Panc1 (cell line): ENCODE measurements at regions not wholly inside any gene's neighbourhood (a gene's known extent, or its start where the extent isn't known, plus 50 kb on each side); places are given as distances from the start of the nearest gene placed in this dataset.

Experiments
- CTCF ChIP-seq: fragments of 450-650 bp; IDR thresholded peaks from 2 replicates; pipeline ENCODE4 v1.5.1; 2017; ENCODE audit warnings: mild to moderate bottlenecking
- POLR2AphosphoS5 ChIP-seq: IDR thresholded peaks from 2 replicates; pipeline ENCODE4 v1.6.1; 2012; ENCODE audit warnings: mild to moderate bottlenecking, low read depth, low read length, moderate library complexity
- REST ChIP-seq, 2 experiments: IDR thresholded peaks; 2 replicates each; pipeline ENCODE4 v1.6.1; 2011 to 2012; ENCODE audit warnings: low read depth in 2 of 2, control low read depth in 1 of 2, low read length in 1 of 2, mild to moderate bottlenecking in 1 of 2, moderate library complexity in 1 of 2; ENCODE audit not compliant: insufficient read depth in 1 of 2
- SIN3A ChIP-seq: IDR thresholded peaks from 2 replicates; pipeline ENCODE4 v1.6.1; 2012; ENCODE audit warnings: low read depth, mild to moderate bottlenecking, low read length, moderate library complexity, borderline replicate concordance; ENCODE audit not compliant: insufficient read depth
- TCF7L2 ChIP-seq: IDR thresholded peaks from 2 replicates; pipeline ENCODE4 v1.6.1; 2011; ENCODE audit warnings: mild to moderate bottlenecking, low read depth, low read length, inconsistent platforms

- TF ChIP-seq CTCF (no peak), POLR2AphosphoS5 (no peak), REST (IDR thresholded peaks at IDR 0.05; ENCODE audit: insufficient read depth in 1 of 2, low read depth in 2 of 2, low read length in 1 of 2) (no peak), SIN3A (no peak), TCF7L2 (no peak)
Measured at GRCh38 chr4:56752985-56753384, 68.5 kb downstream of the SPINK2 start.
